Activated CD8-positive, alpha-beta memory T cell treated with anti-CD3 and anti-CD28 coated beads, Interleukin-2, amount 10 ng/mL, durations not matched to agents 7 days and 5 days (primary cell): ENCODE measurements at regions not wholly inside any gene's neighbourhood (a gene's known extent, or its start where the extent isn't known, plus 50 kb on each side); places are given as distances from the start of the nearest gene placed in this dataset. TPM values are rescaled to one million over a fixed set of nuclear protein-coding genes. Genes with fewer than 3 reads are reported as not detected.

Source experiments
- ATAC-seq: fragments of 150-1000 bp; cut with Tn5 transposase; one replicate; pipeline ENCODE4 v1.10.0; 2021; ENCODE audit warnings: moderate library complexity
- CTCF ChIA-PET: fragments of 350-600 bp; sonication (Branson Sonifier 250); formaldehyde crosslinking; loops from one replicate; lab custom pipeline; 2021; ENCODE audit warnings: antibody characterized with exemption; lab: Charles Lee
- DNase-seq: peaks from one replicate; pipeline ENCODE4 v3.0.0-alpha.2; 2020
- H3K27ac Mint-ChIP-seq: one replicate; pipeline ENCODE4 v1.8.0; 2021; ENCODE audit warnings: mild to moderate bottlenecking, mixed read lengths
- H3K27me3 Mint-ChIP-seq: one replicate; pipeline ENCODE4 v1.8.0; 2021; ENCODE audit warnings: mixed read lengths
- H3K36me3 Mint-ChIP-seq: one replicate; pipeline ENCODE4 v1.8.0; 2021; ENCODE audit warnings: mild to moderate bottlenecking, mixed read lengths
- H3K4me1 Mint-ChIP-seq: one replicate; pipeline ENCODE4 v1.8.0; 2021; ENCODE audit warnings: mixed read lengths
- H3K4me3 Mint-ChIP-seq: one replicate; pipeline ENCODE4 v1.8.0; 2021; ENCODE audit warnings: mild to moderate bottlenecking, moderate library complexity, mixed read lengths
- H3K9me3 Mint-ChIP-seq: one replicate; pipeline ENCODE4 v1.8.0; 2022; ENCODE audit warnings: low read depth, mixed read lengths
- microRNA-seq: library from miRNA; unstranded; fragments of <30 nt; microRNA quantifications from one replicate; pipeline ENCODE4 v1.2.0, GENCODE V29; 2022

GRCh38 chr6:139429580-139430145 lies 55.2 kb upstream of the CITED2 start:
- ATAC-seq (no peak), DNase-seq (no peak)
- CTCF ChIA-PET: interaction anchor here (0.5 to 0.6 kb wide), 2 partner anchors 86 to 320 kb away, joined by 3 to 4 read pairs; no protein-coding TSS in a partner anchor
- Mint-ChIP-seq H3K4me3 (no peak overlapping the region), H3K27ac (no peak overlapping the region), H3K36me3 (peaks cover 8% of the 10 kb centered on the region), H3K4me1 (peaks cover 8% of the 10 kb centered on the region), H3K9me3 (peaks cover 5% of the 10 kb centered on the region), H3K27me3 (peaks cover 3% of the 10 kb centered on the region)

GRCh38 chr6:139427199-139427598 lies 52.8 kb upstream of the CITED2 start:
- Mint-ChIP-seq H3K9me3 (no peaks in the 10 kb centered on the region), H3K4me3 (no peak overlapping the region), H3K27ac (no peak overlapping the region), H3K27me3 (peaks cover 3% of the 10 kb centered on the region), H3K4me1 (peaks cover 4% of the 10 kb centered on the region), H3K36me3 (peaks cover 3% of the 10 kb centered on the region)
- ATAC-seq: no peak
- CTCF ChIA-PET: no interaction called here
- DNase-seq: no peak

DNA sequence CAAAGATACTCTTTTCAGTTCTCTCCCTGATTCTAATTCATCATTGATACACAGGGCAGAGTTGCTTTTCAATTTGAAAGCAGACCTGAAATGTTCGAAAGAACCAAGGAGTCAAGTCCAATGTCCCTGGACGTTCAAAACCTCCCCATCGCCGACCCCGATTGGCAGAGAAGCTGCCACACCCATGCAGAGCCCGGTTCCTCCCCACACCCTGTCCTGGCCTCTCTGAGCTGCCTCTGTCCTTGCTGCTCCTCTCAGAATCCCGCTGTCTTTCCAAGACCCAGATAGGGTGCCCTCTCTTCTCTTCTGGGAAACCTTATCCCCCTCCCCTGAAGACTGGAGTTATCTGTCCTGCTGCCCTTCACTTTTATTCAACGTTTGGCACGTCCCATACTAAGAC lies 52.3 kb upstream of the CITED2 start:
- DNase-seq (no peak), ATAC-seq (no peak)
- CTCF ChIA-PET: no interaction called here
- Mint-ChIP-seq H3K27ac (no peak overlapping the region), H3K4me3 (no peak overlapping the region), H3K36me3 (peaks cover 2% of the 10 kb centered on the region), H3K27me3 (peaks cover 3% of the 10 kb centered on the region), H3K9me3 (no peaks in the 10 kb centered on the region), H3K4me1 (peaks cover 4% of the 10 kb centered on the region)

DNA sequence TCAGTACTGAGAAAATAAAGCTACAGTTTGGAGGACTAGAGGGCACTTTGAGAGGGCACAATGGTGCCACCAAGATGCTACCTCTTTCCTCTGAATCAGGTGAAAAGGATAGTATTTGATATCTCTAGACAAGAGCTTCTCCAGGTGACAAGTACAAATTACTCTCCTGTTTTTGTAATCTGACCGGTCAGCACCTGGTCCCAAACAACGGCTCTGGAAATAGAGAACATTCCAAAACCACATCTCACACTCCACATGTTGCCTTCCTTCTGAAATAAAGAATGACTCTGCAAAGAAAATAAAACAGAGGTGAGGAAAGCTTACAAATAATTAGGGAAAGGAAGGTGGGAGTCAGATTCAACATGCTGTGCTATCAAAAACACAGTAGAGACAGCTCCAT lies 51.3 kb upstream of the CITED2 start:
- Mint-ChIP-seq H3K36me3 (peaks cover 2% of the 10 kb centered on the region), H3K27me3 (peaks cover 3% of the 10 kb centered on the region), H3K9me3 (no peaks in the 10 kb centered on the region), H3K27ac (no peak overlapping the region), H3K4me3 (no peak overlapping the region), H3K4me1 (peaks cover 4% of the 10 kb centered on the region)
- ATAC-seq (no peak), DNase-seq (no peak)
- CTCF ChIA-PET: interaction anchor here (1.2 kb wide), 1 partner anchor 10 kb away, joined by 4 read pairs; no protein-coding TSS in a partner anchor

- DNase-seq (no peak), ATAC-seq (no peak)
- H3K9me3 Mint-ChIP-seq: no peaks in the 10 kb centered on the region
- CTCF ChIA-PET: no interaction called here
- H3K4me3 Mint-ChIP-seq: no peak overlapping the region
- peaks cover 3% of the 10 kb centered on the region for H3K27me3 Mint-ChIP-seq
- peaks cover 2% of the 10 kb centered on the region for H3K36me3 Mint-ChIP-seq
- H3K4me1 Mint-ChIP-seq: peaks cover 4% of the 10 kb centered on the region
- no peak overlapping the region for H3K27ac Mint-ChIP-seq
Observed at GRCh38 chr6:139423971-139424667, 49.7 kb upstream of the CITED2 start.

Small RNA genes lying in the stretch of these regions (microRNA-seq; reads per million reads assigned to microRNA genes)
- gene MIR3668: not detected
- gene MIR4465: not detected
